ENCODE measurements at regions not wholly inside any gene's neighbourhood (a gene's known extent, or its start where the extent isn't known, plus 50 kb on each side); places are given as distances from the start of the nearest gene placed in this dataset.
A peak's percentile ranks its signal among the peaks of the same experiment; 100 is the strongest.

DNA sequence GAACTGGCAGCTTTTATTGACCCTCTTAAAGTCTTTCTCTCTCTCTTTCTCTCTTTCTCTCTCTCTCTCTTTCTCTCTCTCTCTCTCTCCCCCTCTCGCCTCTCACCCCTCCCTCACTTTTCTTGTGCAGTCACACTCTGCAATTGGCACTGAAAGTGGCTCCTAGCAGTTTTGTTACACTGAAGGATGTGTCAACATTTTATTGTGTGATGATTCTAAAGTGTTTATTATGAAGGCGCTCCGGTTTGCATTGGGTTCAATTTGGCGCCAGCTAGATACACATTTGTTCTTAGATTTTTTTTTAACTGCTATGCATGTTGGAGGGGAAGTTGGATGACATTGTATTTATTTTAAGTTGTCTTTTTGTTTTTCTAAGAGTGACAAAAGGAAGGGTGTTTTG, 64.0 kb upstream of the CHRM3 start:
- DNase-seq (ENCODE audit: low read depth in 4 of 4, low spot score in 3 of 4): no peak

DNA sequence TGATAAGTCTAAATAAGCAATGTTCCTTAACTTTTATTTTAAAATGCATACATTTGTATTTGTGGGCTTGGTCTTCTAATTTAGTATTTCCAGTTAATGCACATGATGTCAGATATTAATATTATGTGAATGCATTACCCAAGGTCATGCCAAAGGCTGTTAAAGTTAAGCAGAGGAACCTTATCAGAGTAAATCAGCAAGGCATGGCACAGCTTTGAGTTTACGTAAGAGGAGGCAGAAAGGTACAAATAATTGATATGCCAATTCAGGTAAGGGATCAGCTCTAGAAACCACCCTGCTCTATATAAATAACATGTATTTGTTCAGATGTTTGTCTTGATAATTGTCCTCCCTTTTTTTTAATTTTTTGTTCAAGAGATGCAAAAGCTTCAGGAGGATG, 64.5 kb upstream of the CHRM3 start:
- DNase-seq (ENCODE audit: low read depth in 4 of 4, low spot score in 3 of 4): no peak

DNA sequence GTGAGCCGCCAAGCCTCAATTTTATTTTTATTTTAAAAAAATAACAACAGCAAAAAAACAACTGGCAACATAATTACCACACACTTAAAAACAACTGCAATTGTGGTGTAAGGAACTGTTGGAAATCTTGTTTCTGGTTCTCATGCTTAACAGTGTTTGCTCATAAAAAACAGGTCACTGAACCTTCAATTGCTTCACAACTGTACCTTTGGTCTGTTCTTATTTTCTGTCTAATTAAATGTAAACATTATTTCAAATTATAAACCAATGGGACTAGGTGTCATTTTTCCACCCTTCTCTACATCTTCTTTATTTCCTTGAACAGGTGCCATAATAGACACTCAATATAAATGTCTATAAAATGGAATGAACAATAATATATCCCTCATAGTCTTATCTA, 68.4 kb upstream of the CHRM3 start:
- DNase-seq (ENCODE audit: low read depth in 4 of 4, low spot score in 3 of 4): no peak

DNA sequence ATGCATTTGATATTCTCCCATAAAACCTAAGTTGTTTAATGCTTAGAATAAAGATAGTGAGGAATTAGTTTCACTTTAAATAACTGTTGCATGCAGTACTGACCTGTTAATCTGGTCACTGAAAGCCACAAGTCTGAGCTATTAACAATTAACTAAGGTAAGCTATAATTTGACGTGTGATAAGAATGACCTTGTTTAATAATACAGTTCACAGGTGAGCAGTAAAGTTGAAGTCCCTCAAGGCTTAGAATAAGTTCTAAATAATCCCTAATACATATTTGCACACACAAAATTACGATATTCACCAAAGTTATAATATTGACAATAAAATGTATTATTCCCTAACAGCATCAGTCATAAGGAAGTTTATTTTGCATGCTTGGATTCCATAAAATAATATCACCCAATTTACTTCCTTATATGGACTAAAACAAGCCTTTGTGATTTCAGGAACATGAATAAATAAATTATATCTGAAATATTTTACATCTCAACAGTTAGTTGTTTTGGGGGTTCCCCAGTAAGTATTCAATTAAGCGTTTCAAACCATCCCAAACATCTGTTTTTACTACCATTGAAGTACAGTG, 70.6 kb upstream of the CHRM3 start:
- no peak for DNase-seq (ENCODE audit: low read depth in 4 of 4, low spot score in 3 of 4)

DNA sequence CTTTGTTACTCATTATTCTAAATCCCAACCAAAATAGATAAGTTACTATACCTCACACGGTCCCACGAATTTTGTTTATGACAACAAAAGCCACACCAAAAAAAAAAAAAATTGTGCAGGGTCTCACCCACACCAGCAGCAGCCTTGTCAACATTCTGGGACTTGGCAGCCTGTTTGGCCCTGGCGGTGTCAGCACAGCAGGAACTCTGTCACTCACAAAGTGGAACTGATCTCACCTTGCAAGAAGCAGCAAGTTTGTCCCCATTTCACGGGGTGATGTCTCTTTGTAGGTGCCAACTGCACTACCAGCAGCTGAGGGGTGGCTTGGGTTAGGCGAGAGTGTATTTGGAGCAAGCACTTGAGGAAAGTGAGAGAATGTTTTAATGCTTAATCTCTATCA, 75.0 kb upstream of the CHRM3 start:
- DNase-seq (ENCODE audit: low read depth in 4 of 4, low spot score in 3 of 4): no peak

DNA sequence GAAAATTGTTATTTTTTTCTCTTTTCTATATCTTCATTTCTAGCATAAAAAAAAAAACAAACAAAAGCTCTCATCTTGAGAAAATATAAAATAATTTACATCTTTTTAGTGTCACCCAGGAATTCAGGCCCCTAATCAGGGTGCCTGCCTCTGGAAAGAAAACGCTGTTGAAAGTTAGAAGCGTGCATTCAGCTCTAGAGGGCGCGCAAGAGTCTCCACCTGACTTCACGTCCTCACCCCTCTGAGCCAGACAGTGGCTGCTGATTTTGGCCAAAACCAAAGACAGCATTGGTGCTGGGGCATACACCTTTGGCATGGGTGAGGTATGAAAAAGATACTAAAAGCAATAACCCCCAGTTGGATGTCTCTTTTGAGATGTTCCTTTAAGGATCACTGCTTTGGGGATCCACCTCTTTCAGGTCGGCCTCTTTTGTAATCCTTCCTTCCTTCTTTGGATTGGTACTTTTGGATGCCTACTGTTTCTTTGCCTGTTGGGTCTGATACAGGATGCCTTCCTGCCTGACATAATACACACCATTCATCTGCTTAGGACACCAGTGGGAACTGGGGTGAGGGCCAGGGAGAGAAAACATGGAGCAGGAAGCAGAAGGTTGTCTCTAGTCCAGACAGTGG, 77.6 kb upstream of the CHRM3 start:
- DNase-seq (ENCODE audit: low read depth in 4 of 4, low spot score in 3 of 4): peak in 3 of 4 donors; percentile 10 to 33 (median 29)

DNA sequence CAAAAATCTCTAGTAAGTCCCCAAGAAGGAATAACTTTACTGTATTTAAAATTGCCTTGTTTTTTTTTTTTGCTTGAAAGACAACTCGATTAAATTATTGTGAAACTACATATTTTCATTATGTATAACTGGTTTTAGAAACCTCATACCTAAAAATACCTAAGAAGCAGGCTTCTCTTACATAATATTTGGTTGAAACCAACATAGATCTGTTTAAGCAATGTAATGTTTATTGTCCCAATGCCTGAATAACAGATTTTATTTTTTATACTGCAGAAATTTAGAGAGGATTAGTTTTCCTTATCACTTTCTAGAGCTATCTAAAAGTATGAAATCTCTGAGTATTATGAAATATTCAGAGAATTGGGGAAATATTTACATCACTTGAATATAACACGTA, 78.5 kb upstream of the CHRM3 start:
- no peak for DNase-seq (ENCODE audit: low read depth in 4 of 4, low spot score in 3 of 4)

DNA sequence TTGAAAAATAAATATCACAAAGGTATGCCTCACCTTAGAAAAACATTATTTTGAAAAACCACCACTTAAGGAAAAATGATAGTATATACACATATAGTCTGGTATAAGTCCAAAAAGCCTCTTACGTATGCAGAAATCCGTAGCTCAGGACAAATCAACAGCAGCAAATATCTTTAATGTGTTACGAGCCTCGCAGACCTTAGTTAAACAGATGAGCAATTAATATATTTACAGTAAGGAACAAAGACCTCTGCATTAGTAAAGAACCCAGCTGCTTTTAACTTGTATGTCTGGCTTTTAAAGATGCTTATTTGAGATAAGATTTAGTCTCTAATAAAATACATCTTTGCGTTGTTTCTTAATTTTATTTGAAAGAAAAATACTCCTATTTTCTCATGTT, 79.9 kb upstream of the CHRM3 start:
- no peak for DNase-seq (ENCODE audit: low read depth in 4 of 4, low spot score in 3 of 4)

DNA sequence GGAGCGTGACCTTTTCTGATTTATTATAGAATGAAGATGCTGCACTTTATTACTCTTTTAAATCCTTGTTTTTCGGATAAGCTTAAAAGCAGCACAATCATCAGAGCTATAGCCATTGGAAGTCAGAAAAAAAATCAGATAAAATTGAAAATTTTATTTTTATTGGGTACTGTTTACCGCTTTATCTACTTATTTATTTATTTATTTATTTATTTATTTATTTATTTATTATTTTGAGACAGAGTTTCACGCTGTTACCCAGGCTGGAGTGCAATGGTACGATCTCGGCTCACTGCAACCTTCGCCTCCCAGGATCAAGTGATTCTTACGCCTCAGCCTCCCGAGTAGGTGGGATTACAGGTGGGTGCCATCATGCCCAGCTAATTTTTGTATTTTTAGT, 83.1 kb upstream of the CHRM3 start:
- no peak for DNase-seq (ENCODE audit: low read depth in 4 of 4, low spot score in 3 of 4)

DNA sequence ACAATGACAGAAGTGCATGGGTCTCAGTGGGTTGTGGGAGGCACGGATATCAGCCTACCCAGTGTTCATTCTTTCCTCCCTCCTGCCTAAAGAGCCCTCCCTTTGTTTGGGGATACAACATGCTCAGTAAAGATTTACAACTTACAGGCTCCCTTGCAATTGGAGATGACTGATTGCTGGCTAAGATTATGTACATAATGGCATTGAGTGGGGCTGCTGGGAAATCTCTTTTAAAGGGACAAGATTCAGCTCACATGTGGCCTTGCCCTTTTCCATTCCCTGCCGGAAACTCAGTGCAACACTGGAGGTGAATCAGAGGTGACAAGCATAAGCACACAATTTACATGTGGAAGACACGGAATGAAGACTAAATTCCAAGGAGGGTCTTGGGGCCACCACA, 83.7 kb upstream of the CHRM3 start:
- DNase-seq (ENCODE audit: low read depth in 4 of 4, low spot score in 3 of 4): no peak

DNA sequence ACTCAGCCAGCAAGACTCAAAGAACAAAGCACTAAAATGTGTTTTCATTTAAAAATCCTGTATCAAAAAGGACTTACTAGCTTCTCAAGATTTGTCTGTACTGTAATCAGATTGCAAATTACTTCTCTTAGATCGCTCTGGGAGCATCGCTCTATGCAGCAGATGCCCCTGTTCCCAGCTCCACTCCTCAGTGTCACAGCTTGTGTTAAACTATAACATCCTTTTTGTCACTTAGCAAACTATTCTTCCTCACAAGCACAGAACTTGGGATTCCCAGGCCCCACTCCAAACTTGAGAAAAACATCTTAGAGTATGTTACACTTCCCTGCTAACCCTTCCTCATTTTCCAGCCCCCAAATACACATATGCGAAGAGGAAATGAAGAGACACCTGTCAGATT, 85.1 kb upstream of the CHRM3 start:
- DNase-seq (ENCODE audit: low read depth in 4 of 4, low spot score in 3 of 4): no peak

DNA sequence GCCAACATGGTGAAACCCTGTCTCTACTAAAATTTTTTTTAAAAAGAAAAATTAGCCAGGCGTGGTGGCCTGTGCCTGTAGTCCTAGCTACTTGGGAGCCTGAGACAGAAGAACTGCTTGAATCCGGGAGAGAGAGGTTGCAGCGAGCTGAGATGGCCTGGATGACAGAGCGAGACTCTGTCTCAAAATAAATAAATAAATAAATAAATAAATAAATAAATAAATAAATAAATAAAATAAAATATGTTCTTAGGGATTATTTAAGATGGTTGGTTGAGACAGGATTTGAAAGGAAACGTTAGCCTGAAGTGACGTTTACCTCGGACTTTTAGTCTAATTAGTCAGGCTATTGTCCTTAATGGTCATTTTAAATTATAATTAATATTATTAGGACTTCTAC, 88.5 kb upstream of the CHRM3 start:
- no peak for DNase-seq (ENCODE audit: low read depth in 4 of 4, low spot score in 3 of 4)

DNA sequence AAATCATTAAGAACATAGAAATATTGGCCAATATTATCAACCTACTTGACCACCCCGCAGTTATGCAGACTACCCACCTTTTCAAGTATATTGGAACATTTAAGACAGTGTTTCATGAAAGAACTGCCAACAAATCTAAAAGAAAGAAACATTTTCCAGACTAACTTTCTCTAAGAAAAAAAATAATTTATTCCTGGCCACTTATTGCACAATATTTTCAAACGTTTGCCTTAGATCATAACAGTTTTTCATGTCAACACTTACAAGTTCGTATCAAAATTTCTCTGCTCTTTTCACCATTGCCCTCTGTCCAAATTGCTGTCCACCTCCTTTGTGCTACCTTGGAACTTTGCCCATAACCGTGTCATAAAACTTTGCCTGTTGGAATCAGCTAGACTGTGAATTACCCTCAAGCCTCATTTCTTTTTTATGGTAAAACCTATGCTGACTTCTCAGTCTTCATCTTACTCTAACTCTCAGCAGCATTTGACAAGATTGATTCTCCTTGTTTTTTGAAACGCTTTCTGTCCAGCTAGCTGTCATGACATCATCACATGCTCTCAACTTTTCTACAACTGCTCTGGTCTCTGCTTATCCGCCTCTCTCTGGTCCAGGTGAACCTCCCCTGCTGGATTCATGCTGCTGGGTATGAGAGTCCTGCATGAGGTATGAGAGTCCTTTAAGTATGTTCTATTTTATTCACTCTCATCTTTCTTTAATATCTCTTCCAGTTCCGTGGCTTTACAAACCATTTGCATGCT, 92.8 kb upstream of the CHRM3 start:
- DNase-seq (ENCODE audit: low read depth in 4 of 4, low spot score in 3 of 4): no peak

DNA sequence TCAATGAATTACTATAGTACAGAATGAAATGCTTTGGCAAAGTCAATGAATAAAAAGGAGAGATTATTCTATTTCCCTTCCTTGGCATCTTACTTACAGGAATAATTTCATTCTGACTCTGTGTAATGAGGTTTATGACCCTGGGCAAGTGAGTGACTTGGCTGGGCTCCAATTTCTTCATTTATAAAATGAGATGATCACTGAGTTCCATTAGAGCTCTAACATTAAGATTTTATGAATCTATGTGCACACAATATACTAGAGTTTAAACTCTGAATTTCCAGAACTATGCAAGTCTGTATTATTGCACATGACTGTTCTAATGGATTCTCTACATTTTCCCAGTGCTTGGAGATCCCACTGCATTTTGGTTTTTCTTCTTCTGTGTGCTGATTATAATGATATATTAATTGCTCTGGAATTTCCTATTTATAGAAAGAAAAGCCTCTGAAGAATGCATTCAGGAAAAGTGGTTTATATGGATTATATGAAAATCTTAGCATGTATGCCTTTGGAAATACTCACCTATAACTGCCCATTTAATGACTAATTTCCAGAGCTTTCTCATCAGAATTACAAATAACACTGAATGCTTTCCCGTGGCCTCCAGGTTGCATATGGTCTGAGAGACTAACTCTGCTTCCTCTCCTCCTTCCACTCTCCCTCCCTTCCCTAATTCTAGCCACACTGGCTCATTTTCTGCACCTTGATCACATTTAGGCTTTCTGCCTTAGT, 97.4 kb upstream of the CHRM3 start:
- no peak for DNase-seq (ENCODE audit: low read depth in 4 of 4, low spot score in 3 of 4)

DNA sequence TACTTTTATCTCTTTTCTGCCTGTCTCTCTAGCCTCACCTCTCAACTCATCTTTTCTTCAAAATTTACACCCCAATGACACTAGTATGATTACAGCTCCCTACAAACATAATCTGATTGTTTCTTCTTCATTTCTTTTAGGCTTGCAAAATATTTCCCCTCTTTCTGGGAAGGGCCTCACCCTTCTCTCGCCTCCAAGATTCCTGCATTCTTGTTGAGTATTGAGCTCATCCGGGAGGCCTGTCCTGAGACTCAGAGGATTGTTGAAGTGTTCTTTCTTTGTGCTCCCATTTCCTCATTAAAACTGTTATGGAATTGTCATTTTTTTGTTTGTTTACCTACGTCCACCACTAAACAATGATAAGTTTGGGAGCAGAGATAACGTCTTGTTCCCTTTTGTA, 99.1 kb upstream of the CHRM3 start:
- no peak for DNase-seq (ENCODE audit: low read depth in 4 of 4, low spot score in 3 of 4)

DNA sequence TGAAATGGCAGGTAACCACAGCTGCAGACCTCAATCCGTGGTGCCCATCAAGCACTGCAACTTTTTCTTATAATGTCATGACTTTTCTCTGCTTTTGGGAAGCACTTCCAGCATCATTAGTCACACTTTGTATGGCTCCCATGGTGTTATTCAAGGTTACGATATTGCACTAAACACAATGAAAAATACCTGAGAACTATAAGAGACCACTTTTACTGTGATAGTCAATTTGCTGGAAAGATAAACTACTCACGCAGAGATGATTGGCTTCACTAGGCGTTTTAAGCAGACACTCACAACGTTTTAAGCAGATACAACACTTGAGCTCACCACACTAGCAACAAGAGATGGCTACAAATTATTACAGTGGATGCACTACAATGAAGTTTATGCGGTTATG, 103.2 kb upstream of the CHRM3 start:
- no peak for DNase-seq (ENCODE audit: low read depth in 4 of 4, low spot score in 3 of 4)

DNA sequence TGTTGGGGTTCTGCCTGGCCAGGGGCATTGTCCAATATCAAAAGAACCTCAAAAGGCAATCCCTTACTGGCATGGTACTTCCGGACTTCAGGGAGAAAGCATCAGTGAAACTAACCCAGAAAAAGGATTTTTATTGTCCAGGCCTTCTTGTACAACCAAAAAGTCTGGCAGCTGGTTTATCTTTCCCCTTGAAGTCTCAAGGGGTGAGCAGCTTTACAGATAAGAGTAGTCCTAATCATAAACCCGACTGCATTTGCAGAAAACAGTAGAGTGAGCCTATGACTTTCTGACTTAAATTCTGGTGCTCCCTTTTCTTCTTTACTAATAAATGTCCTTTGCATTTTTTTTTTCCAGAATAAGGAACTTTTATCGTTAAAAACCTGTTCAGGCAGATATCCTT, 104.0 kb upstream of the CHRM3 start:
- DNase-seq (ENCODE audit: low read depth in 4 of 4, low spot score in 3 of 4): no peak

DNA sequence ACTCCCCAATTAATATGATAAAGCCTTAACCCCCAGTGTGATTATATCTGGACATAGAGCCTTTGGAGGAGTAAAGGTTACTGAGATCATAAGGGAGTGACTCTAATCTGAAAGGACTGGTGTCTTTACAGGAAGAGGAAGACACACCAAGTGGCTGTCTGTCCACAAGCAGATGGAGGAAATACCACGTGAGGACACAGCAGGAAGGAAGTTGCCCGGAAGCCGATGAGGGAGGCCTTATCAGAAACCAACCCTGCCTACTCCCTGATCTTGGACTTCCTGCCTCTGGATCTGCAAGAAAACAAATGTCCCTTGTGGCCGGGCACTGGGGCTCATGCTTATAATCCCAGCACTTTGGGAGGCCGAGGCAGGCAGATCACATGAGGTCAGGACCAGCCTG, 110.3 kb upstream of the CHRM3 start:
- DNase-seq (ENCODE audit: low read depth in 4 of 4, low spot score in 3 of 4): no peak

DNA sequence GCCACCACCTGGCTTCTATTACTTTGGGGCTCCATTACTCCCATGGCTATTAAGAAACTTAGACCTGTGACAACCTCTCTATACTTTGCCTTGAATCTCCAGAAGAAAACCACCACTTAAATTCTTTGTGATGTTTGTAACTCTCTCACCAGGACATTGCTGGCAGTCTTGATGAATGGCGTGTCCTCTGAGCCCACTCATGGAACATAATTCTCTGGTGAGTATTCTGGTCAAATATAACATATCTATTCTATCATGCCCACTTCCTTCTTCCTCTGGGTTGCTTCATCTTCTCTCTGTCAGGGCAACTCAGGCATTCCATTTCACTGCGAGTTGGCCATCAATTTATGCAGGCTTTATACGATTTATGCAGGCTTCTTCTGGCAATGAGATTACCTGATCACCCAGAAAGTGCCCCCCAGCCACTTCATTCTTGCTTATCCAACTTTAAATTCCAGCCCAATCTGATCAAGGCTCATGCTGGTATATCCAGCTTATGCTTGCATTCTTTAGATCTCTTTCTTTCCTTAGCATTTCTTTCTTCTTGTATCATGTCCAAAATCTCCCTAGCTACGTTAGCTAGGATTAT, 112.0 kb upstream of the CHRM3 start:
- DNase-seq (ENCODE audit: low read depth in 4 of 4, low spot score in 3 of 4): no peak

DNA sequence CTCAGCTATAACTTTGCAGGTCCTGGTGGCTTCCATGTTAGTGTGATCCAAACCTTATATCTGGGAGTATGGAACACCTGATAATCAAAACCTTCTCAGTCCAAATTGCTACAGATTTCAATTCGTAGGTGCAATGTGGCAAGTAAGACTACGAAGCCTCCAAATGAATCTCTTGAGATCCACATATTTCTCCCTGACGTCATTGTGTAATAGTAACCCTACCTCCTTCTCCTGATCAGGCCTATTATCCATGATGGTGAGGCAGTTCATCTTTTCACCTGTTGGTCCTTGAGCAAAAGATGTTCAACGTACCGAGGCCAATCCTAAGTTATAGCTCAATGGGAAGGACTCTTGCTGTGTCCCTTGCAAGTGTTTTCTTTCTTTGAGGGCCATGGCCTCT, 115.9 kb upstream of the CHRM3 start:
- no peak for DNase-seq (ENCODE audit: low read depth in 4 of 4, low spot score in 3 of 4)

DNA sequence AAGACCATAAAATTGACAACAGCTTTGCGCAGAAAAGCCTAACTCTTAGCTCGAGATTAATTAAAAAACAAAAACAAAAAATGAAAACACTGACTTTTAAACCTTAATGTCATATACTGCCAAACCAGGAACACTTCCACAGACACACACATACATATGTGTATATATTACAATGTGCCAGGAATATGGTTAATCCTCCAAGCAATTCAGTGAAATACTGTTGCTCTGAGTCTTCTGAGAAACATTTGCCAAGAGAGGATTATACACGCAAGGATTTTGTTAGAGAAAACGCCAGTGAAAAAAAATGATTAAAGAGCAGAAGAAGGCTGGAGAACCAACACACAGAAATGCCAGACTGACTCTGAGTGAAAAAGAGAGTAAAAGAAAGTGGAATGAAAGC, 116.7 kb upstream of the CHRM3 start:
- no peak for DNase-seq (ENCODE audit: low read depth in 4 of 4, low spot score in 3 of 4)
